A673 (cell line): ENCODE measurements at regions not wholly inside any gene's neighbourhood (a gene's known extent, or its start where the extent isn't known, plus 50 kb on each side); places are given as distances from the start of the nearest gene placed in this dataset.

Source experiments
- EZH2 ChIP-seq: fragments of 200-600 bp; sonication (generic); IDR thresholded peaks from 2 replicates; pipeline ENCODE4 v1.6.1; 2017; ENCODE audit warnings: borderline replicate concordance, low read depth, mild to moderate bottlenecking, mixed read lengths, antibody characterized with exemption, low read length; ENCODE audit not compliant: poor library complexity, severe bottlenecking
- TF ChIP-seq, protein P1 (sequence below): fragments of 300-800, 200-600 bp; sonication (generic); conservative IDR thresholded peaks from 2 replicates; pipeline ENCODE4 v1.5.1; 2017; ENCODE audit warnings: low read depth, mild to moderate bottlenecking, antibody characterized with exemption, low read length, moderate library complexity, mixed read lengths

DNA sequence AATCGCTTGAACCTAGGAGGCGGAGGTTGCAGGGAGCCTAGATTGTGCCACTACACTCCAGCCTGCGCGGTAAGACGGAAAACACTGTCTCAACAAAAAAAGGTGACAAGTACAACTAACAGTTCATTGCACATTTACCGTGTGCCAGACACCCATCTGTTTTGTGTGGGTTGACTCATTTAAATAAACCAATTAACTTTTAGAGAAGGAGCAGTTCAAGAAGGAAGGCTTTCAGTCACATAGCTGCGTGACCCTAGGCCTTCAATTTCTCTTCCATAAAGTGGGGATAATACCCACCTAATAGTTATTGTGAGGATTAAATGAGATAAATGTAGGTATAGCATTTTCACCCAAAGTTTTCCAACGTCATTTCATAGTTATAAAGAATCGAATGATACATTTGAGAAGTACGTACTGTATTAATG lies 52.3 kb upstream of the KDM7A start:
- TF ChIP-seq, protein P1, sequence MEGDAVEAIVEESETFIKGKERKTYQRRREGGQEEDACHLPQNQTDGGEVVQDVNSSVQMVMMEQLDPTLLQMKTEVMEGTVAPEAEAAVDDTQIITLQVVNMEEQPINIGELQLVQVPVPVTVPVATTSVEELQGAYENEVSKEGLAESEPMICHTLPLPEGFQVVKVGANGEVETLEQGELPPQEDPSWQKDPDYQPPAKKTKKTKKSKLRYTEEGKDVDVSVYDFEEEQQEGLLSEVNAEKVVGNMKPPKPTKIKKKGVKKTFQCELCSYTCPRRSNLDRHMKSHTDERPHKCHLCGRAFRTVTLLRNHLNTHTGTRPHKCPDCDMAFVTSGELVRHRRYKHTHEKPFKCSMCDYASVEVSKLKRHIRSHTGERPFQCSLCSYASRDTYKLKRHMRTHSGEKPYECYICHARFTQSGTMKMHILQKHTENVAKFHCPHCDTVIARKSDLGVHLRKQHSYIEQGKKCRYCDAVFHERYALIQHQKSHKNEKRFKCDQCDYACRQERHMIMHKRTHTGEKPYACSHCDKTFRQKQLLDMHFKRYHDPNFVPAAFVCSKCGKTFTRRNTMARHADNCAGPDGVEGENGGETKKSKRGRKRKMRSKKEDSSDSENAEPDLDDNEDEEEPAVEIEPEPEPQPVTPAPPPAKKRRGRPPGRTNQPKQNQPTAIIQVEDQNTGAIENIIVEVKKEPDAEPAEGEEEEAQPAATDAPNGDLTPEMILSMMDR = no peak
- TF ChIP-seq EZH2 = no peak
